ENCODE measurements at regions not wholly inside any gene's neighbourhood (a gene's known extent, or its start where the extent isn't known, plus 50 kb on each side); places are given as distances from the start of the nearest gene placed in this dataset.

- TF ChIP-seq CTCF (conservative IDR thresholded peaks at IDR 0.05 in 1 of 2, IDR thresholded peaks at IDR 0.05 in 1 of 2; ENCODE audit: low read depth in 1 of 2, low read length in 2 of 2) (no peak), EZH2 (IDR thresholded peaks at IDR 0.05; ENCODE audit: low read length, missing control alignments) (no peak)
Measured at GRCh38 chr13:22690756-22691155, 490.0 kb upstream of the SGCG start.
